SH-SY5Y (cell line): ENCODE measurements at regions not wholly inside any gene's neighbourhood (a gene's known extent, or its start where the extent isn't known, plus 50 kb on each side); places are given as distances from the start of the nearest gene placed in this dataset.

ENCODE experiments used
- GATA2 ChIP-seq: IDR thresholded peaks from 2 replicates; pipeline ENCODE4 v1.6.1; 2011; ENCODE audit warnings: mild to moderate bottlenecking, low read depth, low read length
- GATA3 ChIP-seq: IDR thresholded peaks from 2 replicates; pipeline ENCODE4 v1.6.1; 2011; ENCODE audit warnings: low read depth, mild to moderate bottlenecking, low read length, moderate library complexity

GRCh38 chr16:6341981-6342380 lies 990.7 kb upstream of the RBFOX1 start:
- TF ChIP-seq GATA2 (no peak), GATA3 (no peak)
